Head of caudate nucleus (tissue), 42 donors: ENCODE measurements at regions not wholly inside any gene's neighbourhood (a gene's known extent, or its start where the extent isn't known, plus 50 kb on each side); places are given as distances from the start of the nearest gene placed in this dataset.

ENCODE experiments used
- DNase-seq, 42 donors: peaks; one replicate each; pipeline versions ENCODE4 v3.0.0 to v3.0.0-alpha.2; 2020 to 2021; ENCODE audit warnings: mixed read lengths in 7 of 42
- intact Hi-C: fragments of 100-400 bp; cut with DNase I; formaldehyde crosslinking; loops from one replicate; pipeline ENCODE4 v1.15.0; 2022

- peak in 41 of 42 donors; percentile 6 to 75 (median 46) for DNase-seq
Measured at GRCh38 chr3:70120357-70120966, 120.9 kb downstream of the SAMMSON start.

GRCh38 chr3:70127192-70127591, 127.7 kb downstream of the SAMMSON start:
- intact Hi-C loops: no loop called here

More at GRCh38 chr3:70120357-70120966, 120.9 kb downstream of the SAMMSON start:
- intact Hi-C loops: no loop called here

GRCh38 chr3:70137366-70137765, 137.8 kb downstream of the SAMMSON start:
- intact Hi-C loops: no loop called here
- DNase-seq: no peak

More at GRCh38 chr3:70127192-70127591, 127.7 kb downstream of the SAMMSON start:
- no peak for DNase-seq

- no peak for DNase-seq
- intact Hi-C loops: no loop called here
Measured at GRCh38 chr3:70138606-70139005, 139.1 kb downstream of the SAMMSON start.
